GM12878 (cell line): ENCODE measurements at regions not wholly inside any gene's neighbourhood (a gene's known extent, or its start where the extent isn't known, plus 50 kb on each side); places are given as distances from the start of the nearest gene placed in this dataset.

ENCODE experiments used
- ATAC-seq: fragments of 200-7000 bp; cut with Tn5 transposase; 3 replicates; pipeline ENCODE4 v1.9.1; 2020; ENCODE audit warnings: mild to moderate bottlenecking, moderate library complexity
- BruUV-seq: library from RNA; stranded (reverse); fragments of 400-500 nt; replicated peaks from 2 replicates; lab custom pipeline; 2021; lab: Mats Ljungman, UMichigan
- CTCF ChIA-PET: fragments of 300-600 bp; sonication (Branson Sonifier 250); formaldehyde crosslinking; extraction: SDS; loops from one replicate; lab custom pipeline; 2021; ENCODE audit warnings: inconsistent platforms; lab: Yijun Ruan, JAX
- POLR2A ChIA-PET: fragments of 350-600 bp; formaldehyde crosslinking; extraction: SDS; loops from one replicate; lab custom pipeline; 2021; ENCODE audit warnings: inconsistent platforms; lab: Charles Lee
- RAD21 ChIA-PET: fragments of 300-600 bp; sonication (Branson Sonifier 250); formaldehyde crosslinking; loops from one replicate; lab custom pipeline; 2023; ENCODE audit warnings: antibody characterized with exemption; ENCODE audit not compliant: unreplicated experiment; lab: Charles Lee
- SMC1A ChIA-PET: fragments of 300-600 bp; sonication (Branson Sonifier 250); formaldehyde crosslinking; loops from one replicate; lab custom pipeline; 2023; ENCODE audit not compliant: unreplicated experiment, uncharacterized antibody; lab: Charles Lee
- DNase-seq: peaks from one replicate; pipeline ENCODE4 v3.0.0-alpha.2; 2011; ENCODE audit warnings: low read depth, low spot score
- FAIRE-seq: peaks from 3 replicates; lab custom pipeline; 2011; peaks lifted over from hg19 to GRCh38; lab: Jason Lieb, UNC
- H2AFZ ChIP-seq: 2 replicates; pipeline ENCODE4 v1.6.0; 2011; ENCODE audit warnings: low read depth, low read length, control low read depth; ENCODE audit not compliant: control insufficient read depth
- H3K27ac ChIP-seq: 2 replicates; pipeline ENCODE4 v1.5.1; 2011; ENCODE audit warnings: control low read depth; ENCODE audit not compliant: control insufficient read depth, insufficient read depth
- H3K27me3 ChIP-seq, 2 experiments: replicated peaks in 1 of 2; 2 replicates each; pipeline versions ENCODE4 v1.6.0 to v1.6.1; 2011; ENCODE audit warnings: low read length in 1 of 2; ENCODE audit not compliant: control insufficient read depth in 2 of 2, insufficient read depth in 2 of 2
- H3K36me3 ChIP-seq, 2 experiments: 2 replicates each; pipeline ENCODE4 v1.5.1; 2011; ENCODE audit warnings: low read length in 1 of 2; ENCODE audit not compliant: control insufficient read depth in 2 of 2, insufficient read depth in 2 of 2
- H3K4me1 ChIP-seq: 2 replicates; pipeline ENCODE4 v1.6.1; 2011; ENCODE audit warnings: mild to moderate bottlenecking, low read length, moderate library complexity, mixed read lengths; ENCODE audit not compliant: control insufficient read depth, insufficient read depth
- H3K4me2 ChIP-seq: 2 replicates; pipeline ENCODE4 v1.6.0; 2011; ENCODE audit warnings: control low read depth; ENCODE audit not compliant: control insufficient read depth, insufficient read depth
- H3K4me3 ChIP-seq: fragments of 200-600 bp; sonication (generic); 2 replicates; pipeline ENCODE4 v1.5.1; 2016
- H3K79me2 ChIP-seq: 2 replicates; pipeline ENCODE4 v1.6.0; 2011; ENCODE audit warnings: low read length; ENCODE audit not compliant: control insufficient read depth, insufficient read depth
- H3K9ac ChIP-seq: 2 replicates; pipeline ENCODE4 v1.8.0; 2011; ENCODE audit warnings: low read length, control low read depth, mixed read lengths; ENCODE audit not compliant: control insufficient read depth, insufficient read depth
- H3K9me3 ChIP-seq: replicated peaks from 3 replicates; pipeline ENCODE4 v1.5.1; 2011; ENCODE audit warnings: mild to moderate bottlenecking, low read length; ENCODE audit not compliant: control insufficient read depth, insufficient read depth
- H4K20me1 ChIP-seq: 2 replicates; pipeline ENCODE4 v1.6.0; 2011; ENCODE audit not compliant: control insufficient read depth, insufficient read depth
- BACH1 ChIP-seq: fragments of 450-650 bp; IDR thresholded peaks from 2 replicates; pipeline ENCODE4 v1.6.1; 2017; ENCODE audit warnings: mild to moderate bottlenecking, borderline replicate concordance
- DPF2 ChIP-seq: fragments of 450-650 bp; IDR thresholded peaks from 2 replicates; pipeline ENCODE4 v1.6.1; 2017; ENCODE audit warnings: mild to moderate bottlenecking
- GABPA ChIP-seq: IDR thresholded peaks from 2 replicates; pipeline ENCODE4 v1.6.1; 2014; ENCODE audit warnings: antibody characterized with exemption, low read depth, mild to moderate bottlenecking, inconsistent platforms
- IKZF2 ChIP-seq, 2 experiments: fragments of 450-650 bp; IDR thresholded peaks; 2 replicates each; pipeline ENCODE4 v1.6.1; 2017; ENCODE audit warnings: mild to moderate bottlenecking in 2 of 2, moderate library complexity in 2 of 2
- KLF5 ChIP-seq: fragments of 450-650 bp; IDR thresholded peaks from 2 replicates; pipeline ENCODE4 v1.6.1; 2014; ENCODE audit warnings: mild to moderate bottlenecking; ENCODE audit not compliant: partially characterized antibody
- MLLT1 ChIP-seq: fragments of 450-650 bp; IDR thresholded peaks from 2 replicates; pipeline ENCODE4 v1.6.1; 2016; ENCODE audit warnings: mild to moderate bottlenecking
- NFYA ChIP-seq: IDR thresholded peaks from 2 replicates; pipeline ENCODE4 v1.6.1; 2011; ENCODE audit warnings: low read depth, mild to moderate bottlenecking, low read length, improper control_type of control experiment, borderline replicate concordance
- SKIL ChIP-seq: fragments of 450-650 bp; IDR thresholded peaks from 2 replicates; pipeline ENCODE4 v1.6.1; 2017; ENCODE audit warnings: mild to moderate bottlenecking, low read depth, inconsistent platforms; ENCODE audit not compliant: poor library complexity, severe bottlenecking
- SMAD5 ChIP-seq: IDR thresholded peaks from 2 replicates; pipeline ENCODE4 v1.6.1; 2016; ENCODE audit warnings: antibody characterized with exemption, low read depth
- SP1 ChIP-seq: IDR thresholded peaks from one replicate; pipeline ENCODE4 v1.6.1; 2011; ENCODE audit warnings: low read depth, low read length
- ZNF622 ChIP-seq: fragments of 450-650 bp; IDR thresholded peaks from 2 replicates; pipeline ENCODE4 v1.6.1; 2017; ENCODE audit warnings: mild to moderate bottlenecking, inconsistent platforms
- WGBS: methylation state at CpG from one replicate; pipeline ENCODE4 v1.1.6; 2016; ENCODE audit warnings: low lambda C conversion rate; ENCODE audit not compliant: insufficient replicate concordance, insufficient coverage; ENCODE audit errors: missing lambda C conversion rate; 5-methylcytosine and 5-hydroxymethylcytosine counted together
- in situ Hi-C: fragments of 300-500 bp; cut with MboI; formaldehyde crosslinking; loops from 9 replicates; pipeline ENCODE4 v1.14.3; 2018; ENCODE audit warnings: mixed read lengths
- intact Hi-C: fragments of 100-400 bp; cut with micrococcal nuclease; formaldehyde crosslinking; loops from one replicate; pipeline ENCODE4 v1.14.2; 2022; ENCODE audit not compliant: unreplicated experiment
- TF ChIP-seq, protein P1 (sequence below): fragments of 450-650 bp; IDR thresholded peaks from 2 replicates; pipeline ENCODE4 v1.6.1; 2017; ENCODE audit warnings: mild to moderate bottlenecking

DNA sequence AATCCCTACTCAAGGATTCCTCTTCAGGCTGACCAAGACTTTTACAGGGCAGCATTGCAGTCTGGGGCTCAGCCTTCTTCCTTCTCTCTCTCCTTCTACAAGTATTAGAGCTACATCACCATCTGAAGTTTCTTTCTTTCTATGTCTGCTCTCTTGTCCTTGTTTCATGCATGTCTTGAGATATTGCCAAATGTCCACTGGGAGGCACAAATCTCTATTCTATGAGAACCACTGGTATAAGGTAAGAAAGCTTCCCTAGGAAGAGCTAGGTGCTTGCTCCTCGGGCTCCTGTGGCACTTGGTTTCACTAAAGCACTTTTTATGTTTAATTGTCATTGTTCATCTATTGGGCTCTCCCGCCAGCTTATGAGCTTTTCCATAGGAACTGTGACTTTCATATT is 289.2 kb upstream of the PCSK5 start:
- H2AFZ ChIP-seq: no peak overlapping the region
- no TSS peak for BruUV-seq
- CTCF ChIA-PET: no interaction called here

DNA sequence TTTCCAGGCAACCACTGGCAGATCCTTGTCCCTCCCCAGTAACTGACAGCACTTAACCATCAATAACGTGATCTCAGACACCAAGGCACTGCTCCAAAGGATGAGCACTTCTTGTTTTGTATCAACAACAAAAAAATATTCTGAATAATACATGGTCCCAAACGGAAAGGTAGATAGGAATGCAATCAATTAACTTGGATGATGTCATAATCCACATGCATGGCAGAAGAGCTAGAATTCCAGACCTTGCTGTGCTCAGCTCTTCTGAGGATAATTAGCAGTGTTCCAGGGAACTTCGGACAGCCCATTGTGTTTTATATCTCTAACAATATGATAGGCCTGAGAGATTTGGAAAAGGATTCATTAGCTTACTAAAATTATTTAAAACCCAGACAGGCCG is 288.4 kb upstream of the PCSK5 start:
- in situ Hi-C loops: no loop called here
- FAIRE-seq: no peak
- TF ChIP-seq SMAD5 (no peak), NFYA (no peak), MLLT1 (no peak), BACH1 (no peak), ZNF622 (no peak), DPF2 (no peak), IKZF2 (IDR thresholded peaks at IDR 0.05) (no peak)
- TF ChIP-seq, protein P1, sequence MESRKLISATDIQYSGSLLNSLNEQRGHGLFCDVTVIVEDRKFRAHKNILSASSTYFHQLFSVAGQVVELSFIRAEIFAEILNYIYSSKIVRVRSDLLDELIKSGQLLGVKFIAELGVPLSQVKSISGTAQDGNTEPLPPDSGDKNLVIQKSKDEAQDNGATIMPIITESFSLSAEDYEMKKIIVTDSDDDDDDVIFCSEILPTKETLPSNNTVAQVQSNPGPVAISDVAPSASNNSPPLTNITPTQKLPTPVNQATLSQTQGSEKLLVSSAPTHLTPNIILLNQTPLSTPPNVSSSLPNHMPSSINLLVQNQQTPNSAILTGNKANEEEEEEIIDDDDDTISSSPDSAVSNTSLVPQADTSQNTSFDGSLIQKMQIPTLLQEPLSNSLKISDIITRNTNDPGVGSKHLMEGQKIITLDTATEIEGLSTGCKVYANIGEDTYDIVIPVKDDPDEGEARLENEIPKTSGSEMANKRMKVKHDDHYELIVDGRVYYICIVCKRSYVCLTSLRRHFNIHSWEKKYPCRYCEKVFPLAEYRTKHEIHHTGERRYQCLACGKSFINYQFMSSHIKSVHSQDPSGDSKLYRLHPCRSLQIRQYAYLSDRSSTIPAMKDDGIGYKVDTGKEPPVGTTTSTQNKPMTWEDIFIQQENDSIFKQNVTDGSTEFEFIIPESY: no peak

More for the DNA sequence above, 289.2 kb upstream of the PCSK5 start:
- Histone ChIP-seq H3K9ac (no peak overlapping the region), H3K27me3 (no peaks in the 10 kb centered on the region), H3K27ac (no peak overlapping the region), H4K20me1 (no peaks in the 10 kb centered on the region), H3K36me3 (no peaks in the 10 kb centered on the region), H3K4me1 (no peaks in the 10 kb centered on the region)
- intact Hi-C loops: no loop called here
- ATAC-seq (no peak), FAIRE-seq (no peak), DNase-seq (no peak)
- ChIA-PET SMC1A (interaction anchor here (1.2 to 2.3 kb wide), 2 partner anchors 14 to 21 kb away, joined by 3 to 6 read pairs; no protein-coding TSS in a partner anchor), RAD21 (no interaction called here), POLR2A (no interaction called here)
- WGBS: 0% methylated on average over 2 of the region's 2 CpGs
- TF ChIP-seq SP1 (no peak), GABPA (no peak), SKIL (no peak), KLF5 (no peak)
- TF ChIP-seq, all 136 proteins: peak for 0
- H3K4me3 ChIP-seq: no peak overlapping the region
- in situ Hi-C loops: no loop called here
- no peaks in the 10 kb centered on the region for H3K9me3 ChIP-seq
- H3K79me2 ChIP-seq: no peaks in the 10 kb centered on the region
- no peak overlapping the region for H3K4me2 ChIP-seq

More for the DNA sequence above, 288.4 kb upstream of the PCSK5 start:
- intact Hi-C loops: no loop called here
- DNase-seq (no peak), ATAC-seq (no peak)
- WGBS: under 1% methylated on average over 4 of the region's 4 CpGs
- no peaks in the 10 kb centered on the region for H3K36me3 ChIP-seq
- no peak overlapping the region for H3K4me3 ChIP-seq
- no peaks in the 10 kb centered on the region for H3K27me3 ChIP-seq
- no peak overlapping the region for H2AFZ ChIP-seq
- no peaks in the 10 kb centered on the region for H3K4me1 ChIP-seq
- H3K4me2 ChIP-seq: no peak overlapping the region
- H4K20me1 ChIP-seq: no peaks in the 10 kb centered on the region
- ChIA-PET CTCF (no interaction called here), SMC1A (interaction anchor here (1.2 to 2.3 kb wide), 2 partner anchors 15 to 22 kb away, joined by 3 to 6 read pairs; no protein-coding TSS in a partner anchor), RAD21 (interaction anchor here (0.9 kb wide), 1 partner anchor 264 kb away, joined by 3 read pairs; no protein-coding TSS in a partner anchor), POLR2A (no interaction called here)
- no TSS peak for BruUV-seq
- no peak overlapping the region for H3K9ac ChIP-seq
- H3K9me3 ChIP-seq: no peaks in the 10 kb centered on the region
- H3K27ac ChIP-seq: no peak overlapping the region
- no peaks in the 10 kb centered on the region for H3K79me2 ChIP-seq
